Vagina (tissue), 2 donors: ENCODE measurements at regions not wholly inside any gene's neighbourhood (a gene's known extent, or its start where the extent isn't known, plus 50 kb on each side); places are given as distances from the start of the nearest gene placed in this dataset.

Experiments
- CTCF ChIP-seq, 3 experiments: fragments of 450-650 bp in 2 of 3; fragments of 200-600 bp in 1 of 3; sonication (generic) in 1 of 3; IDR thresholded peaks; one replicate each; pipeline ENCODE4 v1.5.1; 2017 to 2019; ENCODE audit warnings: antibody characterized with exemption in 3 of 3, mild to moderate bottlenecking in 2 of 3, moderate library complexity in 2 of 3
- POLR2A ChIP-seq, 2 donors: fragments of 450-650 bp; IDR thresholded peaks; one replicate each; pipeline ENCODE4 v1.6.1; 2017; ENCODE audit warnings: antibody characterized with exemption in 2 of 2, mild to moderate bottlenecking in 2 of 2, moderate library complexity in 2 of 2

- TF ChIP-seq CTCF (IDR thresholded peaks at IDR 0.05) (no peak), POLR2A (IDR thresholded peaks at IDR 0.05) (no peak)
These were observed 104.5 kb upstream of the PDE4B start for GRCh38 chr1:65688215-65688566.
